Cardiac septum (tissue), 1 donor: ENCODE measurements at regions not wholly inside any gene's neighbourhood (a gene's known extent, or its start where the extent isn't known, plus 50 kb on each side); places are given as distances from the start of the nearest gene placed in this dataset.

Source experiments
- DNase-seq: peaks from one replicate; pipeline ENCODE4 v3.0.0-alpha.2; 2020; ENCODE audit warnings: low spot score
- intact Hi-C: fragments of 100-400 bp; cut with DNase I; formaldehyde crosslinking; loops from one replicate; pipeline ENCODE4 v1.14.0; 2022
- donor health status: DM: no; HTN: no; CAD: no.

- no peak for DNase-seq
- intact Hi-C loops, result no loop called here
Measured at GRCh38 chr3:152048831-152049230, 175.4 kb downstream of the SUCNR1 start.

- DNase-seq, result no peak
- intact Hi-C loops, result no loop called here
Measured at GRCh38 chr3:152050903-152051302, 177.5 kb downstream of the SUCNR1 start.

GRCh38 chr3:152051501-152052404 is 178.3 kb downstream of the SUCNR1 start:
- DNase-seq, result no peak
- intact Hi-C loops, result no loop called here

GRCh38 chr3:152053866-152054265 is 180.4 kb downstream of the SUCNR1 start:
- DNase-seq, result no peak
- intact Hi-C loops, result no loop called here

GRCh38 chr3:152054315-152054714 is 180.9 kb downstream of the SUCNR1 start:
- intact Hi-C loops, result no loop called here
- no peak for DNase-seq

GRCh38 chr3:152056073-152056472 is 182.6 kb downstream of the SUCNR1 start:
- intact Hi-C loops, result no loop called here
- DNase-seq, result no peak

GRCh38 chr3:152056481-152056880 is 183.0 kb downstream of the SUCNR1 start:
- no peak for DNase-seq
- intact Hi-C loops, result no loop called here

- intact Hi-C loops, result no loop called here
- no peak for DNase-seq
Measured at GRCh38 chr3:152056987-152057386, 183.5 kb downstream of the SUCNR1 start.

GRCh38 chr3:152058856-152059255 is 185.4 kb downstream of the SUCNR1 start:
- no peak for DNase-seq
- intact Hi-C loops, result no loop called here

GRCh38 chr3:152060701-152061100 is 187.3 kb downstream of the SUCNR1 start:
- DNase-seq, result no peak
- intact Hi-C loops, result no loop called here

GRCh38 chr3:152061296-152061695 is 187.9 kb downstream of the SUCNR1 start:
- DNase-seq, result no peak
- intact Hi-C loops, result no loop called here

- intact Hi-C loops, result loop anchor here (5.0 to 10.0 kb wide), 3 partner anchors 375 to 502 kb away; no protein-coding TSS in a partner anchor
- no peak for DNase-seq
Measured at GRCh38 chr3:152069871-152070270, 196.4 kb downstream of the SUCNR1 start.

- no peak for DNase-seq
Measured at GRCh38 chr3:152071315-152071714, 197.4 kb upstream of the MBNL1 start.

GRCh38 chr3:152071924-152072323 is 196.8 kb upstream of the MBNL1 start:
- intact Hi-C loops, result loop anchor here (5.0 to 10.0 kb wide), 3 partner anchors 373 to 500 kb away; no protein-coding TSS in a partner anchor
- no peak for DNase-seq

More at GRCh38 chr3:152071315-152071714, 197.4 kb upstream of the MBNL1 start:
- intact Hi-C loops, result loop anchor here (5.0 to 10.0 kb wide), 3 partner anchors 373 to 501 kb away; no protein-coding TSS in a partner anchor

- intact Hi-C loops, result loop anchor here (5.0 to 10.0 kb wide), 3 partner anchors 372 to 499 kb away; no protein-coding TSS in a partner anchor
- DNase-seq, result no peak
Measured at GRCh38 chr3:152073267-152073666, 195.5 kb upstream of the MBNL1 start.

- intact Hi-C loops, result loop anchor here (10.0 kb wide), 2 partner anchors 369 to 399 kb away; no protein-coding TSS in a partner anchor
- DNase-seq, result no peak
Measured at GRCh38 chr3:152076148-152076547, 192.6 kb upstream of the MBNL1 start.

- intact Hi-C loops, result loop anchor here (10.0 kb wide), 2 partner anchors 365 to 395 kb away; no protein-coding TSS in a partner anchor
- no peak for DNase-seq
Measured at GRCh38 chr3:152079980-152080379, 188.7 kb upstream of the MBNL1 start.

- DNase-seq, result no peak
- intact Hi-C loops, result no loop called here
Measured at GRCh38 chr3:152083135-152083534, 185.6 kb upstream of the MBNL1 start.

GRCh38 chr3:152084441-152085158 is 184.1 kb upstream of the MBNL1 start:
- DNase-seq, result no peak
- intact Hi-C loops, result no loop called here

- DNase-seq, result no peak
- intact Hi-C loops, result no loop called here
Measured at GRCh38 chr3:152087153-152087552, 181.6 kb upstream of the MBNL1 start.
